Right atrium auricular region (tissue), 2 donors: ENCODE measurements at regions not wholly inside any gene's neighbourhood (a gene's known extent, or its start where the extent isn't known, plus 50 kb on each side); places are given as distances from the start of the nearest gene placed in this dataset.

Experiments
- DNase-seq: peaks from one replicate; pipeline ENCODE4 v3.0.0-alpha.2; 2019; ENCODE audit warnings: low spot score
- H3K27ac ChIP-seq, 2 donors: fragments of 200-600 bp; sonication (generic); 1 replicate in 1 of 2; 2 replicates in 1 of 2; pipeline ENCODE4 v1.5.1; 2016 to 2019
- H3K27me3 ChIP-seq, 2 donors: fragments of 200-600 bp; sonication (generic); one replicate each; pipeline versions ENCODE4 v1.5.1 to v1.6.0; 2017 to 2019
- H3K36me3 ChIP-seq: fragments of 200-600 bp; sonication (generic); one replicate; pipeline ENCODE4 v1.5.1; 2016
- H3K4me1 ChIP-seq, 2 donors: fragments of 200-600 bp; sonication (generic); one replicate each; pipeline versions ENCODE4 v1.5.1 to v1.6.0; 2017 to 2019
- H3K4me3 ChIP-seq, 2 donors: fragments of 200-600 bp; sonication (generic); 1 replicate in 1 of 2; 2 replicates in 1 of 2; pipeline ENCODE4 v1.5.1; 2017 to 2019; ENCODE audit warnings: mild to moderate bottlenecking in 1 of 2, moderate library complexity in 1 of 2
- H3K9me3 ChIP-seq, 2 donors: fragments of 200-600 bp; sonication (generic); one replicate each; pipeline ENCODE4 v1.5.1; 2019
- CTCF ChIP-seq, 2 donors: fragments of 200-600 bp; sonication (generic); IDR thresholded peaks; one replicate each; pipeline ENCODE4 v1.5.1; 2019; ENCODE audit warnings: antibody characterized with exemption in 2 of 2

- no peak for TF ChIP-seq CTCF (IDR thresholded peaks at IDR 0.05)
- no peak for DNase-seq
- Histone ChIP-seq H3K9me3 (no peaks in the 10 kb centered on the region), H3K4me1 (peaks cover 0 to 21% of the 10 kb centered on the region in 2 donors), H3K36me3 (no peaks in the 10 kb centered on the region), H3K27me3 (no peaks in the 10 kb centered on the region), H3K27ac (no peak overlapping the region), H3K4me3 (no peak overlapping the region)
These were observed 55.5 kb upstream of the TRIM2 start for GRCh38 chr4:153148791-153149190.

GRCh38 chr4:153151535-153152455 lies 52.4 kb upstream of the TRIM2 start:
- TF ChIP-seq CTCF (IDR thresholded peaks at IDR 0.05), result no peak
- peaks cover 0 to 25% of the 10 kb centered on the region in 2 donors for H3K4me1 ChIP-seq
- H3K27ac ChIP-seq, result no peak overlapping the region
- H3K9me3 ChIP-seq, result no peaks in the 10 kb centered on the region
- peak overlapping the region in 1 of 2 donors; percentile 62 for H3K4me3 ChIP-seq
- no peaks in the 10 kb centered on the region for H3K27me3 ChIP-seq
- no peak for DNase-seq
- H3K36me3 ChIP-seq, result no peaks in the 10 kb centered on the region

GRCh38 chr4:153152501-153153338 lies 51.5 kb upstream of the TRIM2 start:
- no peaks in the 10 kb centered on the region for H3K36me3 ChIP-seq
- H3K27me3 ChIP-seq, result no peaks in the 10 kb centered on the region
- H3K9me3 ChIP-seq, result no peaks in the 10 kb centered on the region
- peaks cover 0 to 25% of the 10 kb centered on the region in 2 donors for H3K4me1 ChIP-seq
- peak overlapping the region in 1 of 2 donors; percentile 19 for H3K27ac ChIP-seq
- TF ChIP-seq CTCF (IDR thresholded peaks at IDR 0.05), result no peak
- no peak for DNase-seq
- H3K4me3 ChIP-seq, result peak overlapping the region; percentile 37 to 62

GRCh38 chr4:153153339-153153871 lies 50.8 kb upstream of the TRIM2 start:
- no peaks in the 10 kb centered on the region for H3K27me3 ChIP-seq
- H3K36me3 ChIP-seq, result no peaks in the 10 kb centered on the region
- H3K9me3 ChIP-seq, result no peaks in the 10 kb centered on the region
- DNase-seq, result no peak
- peak overlapping the region; percentile 37 to 62 for H3K4me3 ChIP-seq
- TF ChIP-seq CTCF (IDR thresholded peaks at IDR 0.05), result no peak
- peaks cover 0 to 25% of the 10 kb centered on the region in 2 donors for H3K4me1 ChIP-seq
- peak overlapping the region in 1 of 2 donors; percentile 19 for H3K27ac ChIP-seq

GRCh38 chr4:153154007-153154975 lies 50.0 kb upstream of the TRIM2 start:
- peak overlapping the region; percentile 37 to 62 for H3K4me3 ChIP-seq
- no peaks in the 10 kb centered on the region for H3K36me3 ChIP-seq
- no peak overlapping the region for H3K27ac ChIP-seq
- DNase-seq, result no peak
- H3K27me3 ChIP-seq, result no peaks in the 10 kb centered on the region
- peaks cover 0 to 25% of the 10 kb centered on the region in 2 donors for H3K4me1 ChIP-seq
- no peak for TF ChIP-seq CTCF (IDR thresholded peaks at IDR 0.05)
- no peaks in the 10 kb centered on the region for H3K9me3 ChIP-seq
